Stomach smooth muscle (tissue), 2 donors: ENCODE measurements at regions not wholly inside any gene's neighbourhood (a gene's known extent, or its start where the extent isn't known, plus 50 kb on each side); places are given as distances from the start of the nearest gene placed in this dataset.

ENCODE experiments used
- H3K27ac ChIP-seq: one replicate; pipeline ENCODE4 v1.7.0; 2013; ENCODE audit warnings: mild to moderate bottlenecking, low read length, inconsistent platforms
- H3K27me3 ChIP-seq, 2 donors: one replicate each; pipeline ENCODE4 v1.7.0; 2013; ENCODE audit warnings: low read length in 2 of 2; ENCODE audit not compliant: insufficient read depth in 2 of 2, control insufficient read depth in 1 of 2
- H3K36me3 ChIP-seq, 2 donors: one replicate each; pipeline ENCODE4 v1.7.0; 2013; ENCODE audit warnings: low read length in 2 of 2; ENCODE audit not compliant: control insufficient read depth in 2 of 2, insufficient read depth in 2 of 2
- H3K4me1 ChIP-seq: one replicate; pipeline ENCODE4 v1.7.0; 2013; ENCODE audit warnings: low read length; ENCODE audit not compliant: control insufficient read depth, insufficient read depth
- H3K4me3 ChIP-seq, 2 donors: one replicate each; pipeline ENCODE4 v1.7.0; 2013; ENCODE audit warnings: low read length in 2 of 2
- H3K9ac ChIP-seq, 2 donors: one replicate each; pipeline ENCODE4 v1.7.0; 2013; ENCODE audit warnings: low read length in 2 of 2, mild to moderate bottlenecking in 1 of 2
- H3K9me3 ChIP-seq, 2 donors: one replicate each; pipeline ENCODE4 v1.7.0; 2013; ENCODE audit warnings: low read length in 2 of 2; ENCODE audit not compliant: control insufficient read depth in 2 of 2
- donor health status: healthy.
- donor health status: Pancreatic carcinoma.

GRCh38 chr10:33643042-33643441 is 308.6 kb upstream of the NRP1 start:
- no peaks in the 10 kb centered on the region for H3K9me3 ChIP-seq
- H3K4me3 ChIP-seq, result no peak overlapping the region
- no peak overlapping the region for H3K9ac ChIP-seq
- no peak overlapping the region for H3K27ac ChIP-seq
- no peaks in the 10 kb centered on the region for H3K27me3 ChIP-seq
- no peaks in the 10 kb centered on the region for H3K36me3 ChIP-seq
- H3K4me1 ChIP-seq, result no peaks in the 10 kb centered on the region

- Histone ChIP-seq H3K4me3 (no peak overlapping the region), H3K27me3 (no peaks in the 10 kb centered on the region)
Observed at GRCh38 chr10:33638891-33639290, 304.4 kb upstream of the NRP1 start.

GRCh38 chr10:33638374-33638773 is 303.9 kb upstream of the NRP1 start:
- H3K4me1 ChIP-seq, result no peaks in the 10 kb centered on the region
- H3K9me3 ChIP-seq, result no peaks in the 10 kb centered on the region
- H3K36me3 ChIP-seq, result no peaks in the 10 kb centered on the region
- H3K4me3 ChIP-seq, result no peak overlapping the region
- H3K27ac ChIP-seq, result no peak overlapping the region
- H3K9ac ChIP-seq, result no peak overlapping the region
- no peaks in the 10 kb centered on the region for H3K27me3 ChIP-seq

More at GRCh38 chr10:33638891-33639290, 304.4 kb upstream of the NRP1 start:
- H3K9me3 ChIP-seq, result no peaks in the 10 kb centered on the region
- H3K9ac ChIP-seq, result no peak overlapping the region
- H3K36me3 ChIP-seq, result no peaks in the 10 kb centered on the region
- no peak overlapping the region for H3K27ac ChIP-seq
- no peaks in the 10 kb centered on the region for H3K4me1 ChIP-seq

GRCh38 chr10:33635967-33636515 is 301.6 kb upstream of the NRP1 start:
- Histone ChIP-seq H3K36me3 (no peaks in the 10 kb centered on the region), H3K27me3 (no peaks in the 10 kb centered on the region), H3K9me3 (no peaks in the 10 kb centered on the region), H3K4me1 (no peaks in the 10 kb centered on the region), H3K27ac (no peak overlapping the region), H3K9ac (no peak overlapping the region), H3K4me3 (no peak overlapping the region)

GRCh38 chr10:33632432-33632831 is 298.0 kb upstream of the NRP1 start:
- no peaks in the 10 kb centered on the region for H3K27me3 ChIP-seq
- H3K4me1 ChIP-seq, result no peaks in the 10 kb centered on the region
- no peaks in the 10 kb centered on the region for H3K36me3 ChIP-seq
- no peaks in the 10 kb centered on the region for H3K9me3 ChIP-seq
- H3K4me3 ChIP-seq, result no peak overlapping the region
- no peak overlapping the region for H3K27ac ChIP-seq
- no peak overlapping the region for H3K9ac ChIP-seq

- H3K9ac ChIP-seq, result no peak overlapping the region
- no peaks in the 10 kb centered on the region for H3K9me3 ChIP-seq
- no peaks in the 10 kb centered on the region for H3K27me3 ChIP-seq
- H3K36me3 ChIP-seq, result no peaks in the 10 kb centered on the region
- no peak overlapping the region for H3K27ac ChIP-seq
- no peak overlapping the region for H3K4me3 ChIP-seq
- no peaks in the 10 kb centered on the region for H3K4me1 ChIP-seq
Observed at GRCh38 chr10:33631991-33632390, 297.5 kb upstream of the NRP1 start.

GRCh38 chr10:33630761-33631160 is 296.3 kb upstream of the NRP1 start:
- H3K4me3 ChIP-seq, result no peak overlapping the region
- H3K9ac ChIP-seq, result no peak overlapping the region
- H3K4me1 ChIP-seq, result no peaks in the 10 kb centered on the region
- H3K9me3 ChIP-seq, result no peaks in the 10 kb centered on the region
- H3K27me3 ChIP-seq, result no peaks in the 10 kb centered on the region
- H3K27ac ChIP-seq, result no peak overlapping the region
- H3K36me3 ChIP-seq, result no peaks in the 10 kb centered on the region

- no peaks in the 10 kb centered on the region for H3K9me3 ChIP-seq
Observed at GRCh38 chr10:33627611-33628010, 293.1 kb upstream of the NRP1 start.

DNA sequence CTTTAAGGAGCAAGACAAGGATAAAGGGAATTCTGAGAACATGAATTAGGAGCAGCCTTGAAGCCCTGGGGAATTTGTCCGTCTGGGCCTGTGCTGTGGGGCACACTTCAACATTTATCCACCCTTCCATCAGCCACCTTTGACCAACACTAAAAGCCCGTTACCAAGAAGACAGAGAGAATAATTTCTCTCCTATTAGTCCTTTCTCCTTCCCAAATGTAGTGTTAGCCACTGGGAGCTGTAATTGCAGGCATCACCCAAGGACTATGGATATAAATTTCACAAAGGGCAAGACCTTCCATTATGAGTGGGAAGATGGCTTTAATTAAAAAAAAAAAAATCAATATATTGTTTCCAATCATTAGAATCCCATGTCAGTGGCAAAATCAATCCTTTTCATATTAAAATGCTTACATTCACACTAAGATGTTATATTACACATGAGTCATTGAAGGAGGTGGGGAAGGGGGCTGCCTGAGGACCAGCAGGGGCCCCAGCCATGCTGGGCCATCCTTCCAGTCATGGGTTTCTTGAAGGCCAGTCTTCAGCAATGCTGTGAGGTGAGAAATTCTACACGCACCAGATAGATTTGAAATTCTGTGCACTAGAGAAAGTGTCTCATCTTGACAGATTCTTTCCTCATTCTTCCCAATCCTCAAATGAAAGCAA is 292.5 kb upstream of the NRP1 start:
- Histone ChIP-seq H3K9me3 (no peaks in the 10 kb centered on the region), H3K4me1 (no peaks in the 10 kb centered on the region), H3K36me3 (no peaks in the 10 kb centered on the region), H3K9ac (no peak overlapping the region), H3K4me3 (no peak overlapping the region), H3K27me3 (no peaks in the 10 kb centered on the region), H3K27ac (no peak overlapping the region)

More at GRCh38 chr10:33627611-33628010, 293.1 kb upstream of the NRP1 start:
- no peaks in the 10 kb centered on the region for H3K27me3 ChIP-seq
- H3K4me3 ChIP-seq, result no peak overlapping the region
- H3K36me3 ChIP-seq, result no peaks in the 10 kb centered on the region
- H3K4me1 ChIP-seq, result no peaks in the 10 kb centered on the region
- no peak overlapping the region for H3K27ac ChIP-seq
- H3K9ac ChIP-seq, result no peak overlapping the region

DNA sequence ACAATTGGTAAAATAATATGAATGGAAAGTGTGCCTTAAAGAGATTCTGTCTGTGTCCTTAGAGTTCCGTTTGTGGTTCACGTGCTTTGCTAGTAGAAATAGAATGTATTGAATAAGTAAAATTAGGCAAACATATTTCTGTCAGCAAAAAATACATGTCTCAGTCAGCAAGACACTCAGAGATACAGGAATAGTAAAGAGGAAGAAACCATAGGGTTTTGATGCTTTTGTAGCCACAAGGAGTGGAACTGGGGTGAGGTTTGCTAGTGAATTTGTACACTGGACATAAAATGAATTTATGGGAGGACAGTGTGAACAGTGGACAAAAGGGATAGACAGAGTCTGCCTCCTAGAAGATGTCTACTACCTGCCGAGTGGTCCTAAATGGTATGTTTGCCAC is 289.2 kb upstream of the NRP1 start:
- H3K27ac ChIP-seq, result no peak overlapping the region

DNA sequence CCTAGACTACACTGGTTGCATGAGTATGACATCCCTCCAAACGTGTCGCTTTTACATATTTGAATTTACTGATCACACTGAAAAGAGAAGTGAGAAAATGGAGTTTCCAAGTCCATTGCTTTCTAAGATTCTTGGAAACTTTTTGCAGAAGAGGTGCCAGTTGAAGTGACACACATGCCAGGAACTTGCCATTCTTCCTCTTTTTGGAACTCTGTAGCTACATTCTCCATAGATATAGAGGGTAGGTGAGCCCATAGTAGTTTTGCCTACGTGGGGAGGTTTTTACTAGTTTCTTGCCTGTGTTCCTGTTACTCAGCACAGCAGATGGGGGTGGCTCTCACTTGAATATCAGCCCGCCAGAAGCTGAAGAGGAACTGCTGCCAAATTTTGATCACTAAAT is 286.6 kb upstream of the NRP1 start:
- H3K27ac ChIP-seq, result no peak overlapping the region
- no peaks in the 10 kb centered on the region for H3K4me1 ChIP-seq
- no peaks in the 10 kb centered on the region for H3K36me3 ChIP-seq
- no peaks in the 10 kb centered on the region for H3K9me3 ChIP-seq
- H3K27me3 ChIP-seq, result no peaks in the 10 kb centered on the region
- no peak overlapping the region for H3K9ac ChIP-seq
- H3K4me3 ChIP-seq, result no peak overlapping the region

More for the DNA sequence above, 289.2 kb upstream of the NRP1 start:
- H3K9ac ChIP-seq, result no peak overlapping the region
- H3K36me3 ChIP-seq, result no peaks in the 10 kb centered on the region
- H3K9me3 ChIP-seq, result no peaks in the 10 kb centered on the region
- H3K27me3 ChIP-seq, result no peaks in the 10 kb centered on the region
- H3K4me3 ChIP-seq, result no peak overlapping the region
- H3K4me1 ChIP-seq, result no peaks in the 10 kb centered on the region
